NB4 (cell line): ENCODE measurements at regions not wholly inside any gene's neighbourhood (a gene's known extent, or its start where the extent isn't known, plus 50 kb on each side); places are given as distances from the start of the nearest gene placed in this dataset.

Source experiments
- MYC ChIP-seq: IDR thresholded peaks from 2 replicates; pipeline ENCODE4 v1.6.1; 2011; ENCODE audit warnings: low read depth, low read length
- POLR2A ChIP-seq: IDR thresholded peaks from 2 replicates; pipeline ENCODE4 v1.6.1; 2011; ENCODE audit warnings: mild to moderate bottlenecking; ENCODE audit not compliant: insufficient read length; ENCODE audit errors: extremely low read depth
- TF ChIP-seq, protein P1 (sequence below): IDR thresholded peaks from one replicate; pipeline ENCODE4 v1.5.1; 2012; ENCODE audit warnings: low read depth, low read length
- TF ChIP-seq, protein P2 (sequence below): IDR thresholded peaks from 2 replicates; pipeline ENCODE4 v1.6.1; 2011; ENCODE audit warnings: low read depth, low read length

DNA sequence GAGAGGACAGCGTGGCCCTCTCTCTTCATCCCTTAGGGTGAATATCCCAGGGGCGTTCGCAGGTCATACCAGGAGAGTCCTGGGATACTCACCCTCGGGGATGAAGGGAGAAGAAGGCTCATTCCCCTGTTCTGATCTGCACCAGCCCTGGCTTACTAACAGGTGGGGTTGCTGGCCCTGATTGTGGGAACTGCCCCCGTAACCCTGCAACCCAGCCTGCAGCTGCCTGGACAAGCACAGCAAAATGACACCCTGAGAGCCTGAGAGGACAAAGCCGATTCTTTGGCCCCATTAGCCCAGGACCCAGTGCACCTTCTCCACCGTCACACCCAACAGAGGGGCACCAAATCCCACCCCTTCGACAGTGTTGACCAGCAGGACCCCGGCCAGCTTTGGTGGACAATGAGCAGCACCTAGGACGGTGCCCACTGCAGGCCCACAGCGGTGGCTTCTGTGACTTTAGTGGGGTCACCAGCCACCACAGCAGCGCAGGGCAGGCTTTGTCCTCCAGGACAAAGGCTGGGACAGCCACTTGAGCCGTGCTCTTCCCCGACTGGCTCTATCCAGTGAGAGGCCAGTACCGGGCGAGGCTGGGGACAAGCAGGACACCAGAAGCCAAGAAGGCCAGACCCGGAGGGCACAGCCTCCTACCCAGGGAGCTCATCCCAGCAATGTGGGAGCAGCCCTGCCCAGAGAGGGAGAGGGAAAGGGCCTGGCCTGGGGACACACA, 98.5 kb upstream of the RTL6 start:
- TF ChIP-seq, protein P1, sequence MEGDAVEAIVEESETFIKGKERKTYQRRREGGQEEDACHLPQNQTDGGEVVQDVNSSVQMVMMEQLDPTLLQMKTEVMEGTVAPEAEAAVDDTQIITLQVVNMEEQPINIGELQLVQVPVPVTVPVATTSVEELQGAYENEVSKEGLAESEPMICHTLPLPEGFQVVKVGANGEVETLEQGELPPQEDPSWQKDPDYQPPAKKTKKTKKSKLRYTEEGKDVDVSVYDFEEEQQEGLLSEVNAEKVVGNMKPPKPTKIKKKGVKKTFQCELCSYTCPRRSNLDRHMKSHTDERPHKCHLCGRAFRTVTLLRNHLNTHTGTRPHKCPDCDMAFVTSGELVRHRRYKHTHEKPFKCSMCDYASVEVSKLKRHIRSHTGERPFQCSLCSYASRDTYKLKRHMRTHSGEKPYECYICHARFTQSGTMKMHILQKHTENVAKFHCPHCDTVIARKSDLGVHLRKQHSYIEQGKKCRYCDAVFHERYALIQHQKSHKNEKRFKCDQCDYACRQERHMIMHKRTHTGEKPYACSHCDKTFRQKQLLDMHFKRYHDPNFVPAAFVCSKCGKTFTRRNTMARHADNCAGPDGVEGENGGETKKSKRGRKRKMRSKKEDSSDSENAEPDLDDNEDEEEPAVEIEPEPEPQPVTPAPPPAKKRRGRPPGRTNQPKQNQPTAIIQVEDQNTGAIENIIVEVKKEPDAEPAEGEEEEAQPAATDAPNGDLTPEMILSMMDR = no peak
- TF ChIP-seq POLR2A (no peak), MYC (no peak)
- TF ChIP-seq, protein P2, sequence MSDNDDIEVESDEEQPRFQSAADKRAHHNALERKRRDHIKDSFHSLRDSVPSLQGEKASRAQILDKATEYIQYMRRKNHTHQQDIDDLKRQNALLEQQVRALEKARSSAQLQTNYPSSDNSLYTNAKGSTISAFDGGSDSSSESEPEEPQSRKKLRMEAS = no peak
